Chondrocyte (in vitro differentiated cells): ENCODE measurements at regions not wholly inside any gene's neighbourhood (a gene's known extent, or its start where the extent isn't known, plus 50 kb on each side); places are given as distances from the start of the nearest gene placed in this dataset.

Experiments used
- DNase-seq: peaks from one replicate; pipeline ENCODE4 v3.0.0; 2021; ENCODE audit warnings: mixed read lengths, low spot score
- H3K27ac Mint-ChIP-seq: one replicate; pipeline ENCODE4 v1.8.0; 2021; ENCODE audit warnings: mild to moderate bottlenecking, moderate library complexity, mixed read lengths; ENCODE audit not compliant: unreplicated experiment
- H3K27me3 Mint-ChIP-seq: 2 replicates; pipeline ENCODE4 v1.8.0; 2021; ENCODE audit warnings: low read depth, mixed read lengths
- H3K36me3 Mint-ChIP-seq: 2 replicates; pipeline ENCODE4 v1.8.0; 2021; ENCODE audit warnings: low read depth, mixed read lengths
- H3K4me1 Mint-ChIP-seq: 2 replicates; pipeline ENCODE4 v1.8.0; 2021; ENCODE audit warnings: low read depth, mild to moderate bottlenecking, mixed read lengths
- H3K4me3 Mint-ChIP-seq: one replicate; pipeline ENCODE4 v1.8.0; 2021; ENCODE audit warnings: mild to moderate bottlenecking, moderate library complexity, mixed read lengths; ENCODE audit not compliant: unreplicated experiment
- H3K9me3 Mint-ChIP-seq: 2 replicates; pipeline ENCODE4 v1.8.0; 2021; ENCODE audit warnings: low read depth, mixed read lengths
- CTCF ChIP-seq: fragments of 200-600 bp; sonication (generic); IDR thresholded peaks from 2 replicates; pipeline ENCODE4 v1.5.0; 2021; ENCODE audit warnings: antibody characterized with exemption, mild to moderate bottlenecking, moderate library complexity

GRCh38 chr4:34105311-34105710 lies 2139.0 kb downstream of the ARAP2 start:
- no peaks in the 10 kb centered on the region for H3K36me3 Mint-ChIP-seq
- no peak overlapping the region for H3K4me3 Mint-ChIP-seq
- no peaks in the 10 kb centered on the region for H3K9me3 Mint-ChIP-seq
- H3K4me1 Mint-ChIP-seq, result peaks cover 4% of the 10 kb centered on the region
- H3K27me3 Mint-ChIP-seq, result no peaks in the 10 kb centered on the region
- no peak for TF ChIP-seq CTCF
- no peak overlapping the region for H3K27ac Mint-ChIP-seq
- no peak for DNase-seq

GRCh38 chr4:34108391-34108790 lies 2135.9 kb downstream of the ARAP2 start:
- Mint-ChIP-seq H3K27me3 (no peaks in the 10 kb centered on the region), H3K9me3 (no peaks in the 10 kb centered on the region), H3K36me3 (no peaks in the 10 kb centered on the region), H3K4me3 (no peak overlapping the region), H3K27ac (no peak overlapping the region), H3K4me1 (peaks cover 4% of the 10 kb centered on the region)
- no peak for TF ChIP-seq CTCF
- no peak for DNase-seq

GRCh38 chr4:34112573-34112972 lies 2131.7 kb downstream of the ARAP2 start:
- Mint-ChIP-seq H3K4me1 (no peaks in the 10 kb centered on the region), H3K36me3 (no peaks in the 10 kb centered on the region), H3K27ac (no peak overlapping the region), H3K4me3 (no peak overlapping the region), H3K9me3 (no peaks in the 10 kb centered on the region), H3K27me3 (no peaks in the 10 kb centered on the region)
- TF ChIP-seq CTCF, result no peak
- DNase-seq, result no peak

- H3K36me3 Mint-ChIP-seq, result no peaks in the 10 kb centered on the region
- H3K27ac Mint-ChIP-seq, result no peak overlapping the region
- TF ChIP-seq CTCF, result no peak
- H3K4me3 Mint-ChIP-seq, result no peak overlapping the region
- no peaks in the 10 kb centered on the region for H3K27me3 Mint-ChIP-seq
- H3K4me1 Mint-ChIP-seq, result no peaks in the 10 kb centered on the region
- peaks cover 19% of the 10 kb centered on the region for H3K9me3 Mint-ChIP-seq
- no peak for DNase-seq
These were observed 2105.9 kb downstream of the ARAP2 start for GRCh38 chr4:34138385-34138784.

- Mint-ChIP-seq H3K27me3 (no peaks in the 10 kb centered on the region), H3K4me3 (no peak overlapping the region), H3K27ac (no peak overlapping the region), H3K36me3 (no peaks in the 10 kb centered on the region), H3K4me1 (no peaks in the 10 kb centered on the region), H3K9me3 (peaks cover 16% of the 10 kb centered on the region)
- TF ChIP-seq CTCF, result no peak
- no peak for DNase-seq
These were observed 2105.0 kb downstream of the ARAP2 start for GRCh38 chr4:34139346-34139745.
